Activated naive CD8-positive, alpha-beta T cell treated with anti-CD3 and anti-CD28 coated beads, Interleukin-2, amount 50 U/mL, for 24 hours (primary cell): ENCODE measurements at regions not wholly inside any gene's neighbourhood (a gene's known extent, or its start where the extent isn't known, plus 50 kb on each side); places are given as distances from the start of the nearest gene placed in this dataset.

ENCODE experiments used
- ATAC-seq: fragments of 150-1000 bp; cut with Tn5 transposase; one replicate; pipeline ENCODE4 v1.10.0; 2021
- DNase-seq: peaks from one replicate; pipeline ENCODE4 v3.0.0; 2021
- H3K27ac Mint-ChIP-seq: one replicate; pipeline ENCODE4 v1.8.0; 2021; ENCODE audit warnings: mild to moderate bottlenecking, mixed read lengths
- H3K27me3 Mint-ChIP-seq: one replicate; pipeline ENCODE4 v1.8.0; 2021; ENCODE audit warnings: mixed read lengths
- H3K36me3 Mint-ChIP-seq: one replicate; pipeline ENCODE4 v1.8.0; 2021; ENCODE audit warnings: low read depth, mixed read lengths
- H3K4me1 Mint-ChIP-seq: one replicate; pipeline ENCODE4 v1.8.0; 2021; ENCODE audit warnings: mixed read lengths
- H3K4me3 Mint-ChIP-seq: one replicate; pipeline ENCODE4 v1.8.0; 2021; ENCODE audit warnings: mild to moderate bottlenecking, moderate library complexity, mixed read lengths
- H3K9me3 Mint-ChIP-seq: one replicate; pipeline ENCODE4 v1.8.0; 2021; ENCODE audit warnings: mixed read lengths

DNA sequence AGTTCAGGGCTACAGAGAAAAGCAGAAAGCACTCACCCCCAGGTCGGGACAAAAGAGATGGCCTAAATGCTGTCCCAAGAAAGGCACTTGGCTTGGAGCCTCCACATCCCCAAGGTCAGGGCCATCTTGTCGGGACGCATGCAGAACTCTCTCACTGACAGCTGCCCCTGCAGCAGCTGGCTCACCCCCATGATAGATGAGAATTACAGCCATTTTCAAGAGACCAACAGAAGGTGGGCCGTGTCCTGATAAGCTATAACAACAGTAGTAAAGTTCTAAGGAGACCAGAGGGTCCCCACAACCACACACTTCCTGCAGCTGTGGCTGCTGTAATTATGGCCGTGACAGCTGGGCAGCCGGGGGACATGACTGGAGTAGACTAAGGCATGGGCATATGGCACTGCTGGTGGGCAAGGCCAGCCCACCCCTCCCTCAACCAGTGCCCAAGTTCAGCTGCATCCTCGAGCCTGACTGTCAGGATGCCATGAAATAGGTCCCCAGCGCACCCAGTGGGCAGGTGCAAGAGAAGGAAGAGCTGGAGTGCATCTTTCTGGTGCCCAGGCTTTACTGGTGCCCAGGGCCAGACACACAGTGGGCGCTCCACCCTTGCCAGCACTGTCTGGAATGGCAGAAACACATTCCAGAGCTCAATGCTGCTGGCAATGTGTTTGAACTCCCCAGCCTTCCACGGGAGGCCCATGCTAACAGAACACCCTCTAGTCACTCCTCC is 436.7 kb upstream of the ZNF507 start:
- Mint-ChIP-seq H3K9me3 (no peaks in the 10 kb centered on the region), H3K27me3 (no peaks in the 10 kb centered on the region)
- ATAC-seq, result no peak

DNA sequence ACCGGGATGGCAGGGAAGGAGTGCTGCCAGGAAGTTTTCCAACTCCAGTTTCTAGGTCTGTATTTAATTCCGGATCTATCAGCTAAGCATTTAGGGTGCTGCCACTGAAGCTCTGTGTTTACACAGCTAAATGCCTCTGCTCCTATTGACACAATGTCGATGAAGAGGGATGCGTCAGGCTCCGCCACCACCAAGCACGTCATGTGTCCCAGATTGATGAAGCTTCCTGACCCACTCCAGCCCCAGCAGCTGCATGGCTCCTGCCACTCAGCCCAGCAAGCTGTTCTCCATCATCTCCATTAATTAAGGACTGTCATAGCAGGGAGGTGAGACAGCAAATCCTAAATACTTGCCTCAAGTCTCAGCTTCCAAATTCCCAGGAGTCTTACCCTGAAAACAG is 435.2 kb upstream of the ZNF507 start:
- H3K4me1 Mint-ChIP-seq, result no peaks in the 10 kb centered on the region
- H3K4me3 Mint-ChIP-seq, result no peak overlapping the region
- no peak overlapping the region for H3K27ac Mint-ChIP-seq
- peaks cover 2% of the 10 kb centered on the region for H3K36me3 Mint-ChIP-seq
- DNase-seq (no peak), ATAC-seq (no peak)
- H3K9me3 Mint-ChIP-seq, result no peaks in the 10 kb centered on the region
- H3K27me3 Mint-ChIP-seq, result no peaks in the 10 kb centered on the region

More for the DNA sequence above, 436.7 kb upstream of the ZNF507 start:
- Mint-ChIP-seq H3K27ac (no peak overlapping the region), H3K36me3 (peaks cover 2% of the 10 kb centered on the region), H3K4me1 (no peaks in the 10 kb centered on the region), H3K4me3 (no peak overlapping the region)
- DNase-seq, result no peak

DNA sequence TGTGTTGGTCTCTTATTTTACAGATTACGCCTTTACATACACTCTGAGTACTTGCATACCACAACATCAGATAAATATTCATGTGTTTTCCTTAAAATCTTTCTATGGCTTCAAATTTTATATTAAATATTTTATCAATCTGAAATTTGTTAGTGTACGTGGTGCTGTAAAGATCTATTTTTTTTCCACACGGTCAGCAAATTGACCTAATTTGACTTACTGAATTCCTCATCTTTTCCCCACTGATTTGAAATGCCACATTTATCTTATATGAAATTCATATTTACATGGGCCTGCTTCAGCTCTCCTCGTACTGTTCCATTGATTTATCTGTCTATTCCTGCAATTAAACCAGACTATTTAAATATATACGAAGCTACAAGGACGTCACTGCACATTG is 433.8 kb upstream of the ZNF507 start:
- no peak overlapping the region for H3K4me3 Mint-ChIP-seq
- ATAC-seq, result no peak
- H3K4me1 Mint-ChIP-seq, result no peaks in the 10 kb centered on the region
- DNase-seq, result no peak
- no peaks in the 10 kb centered on the region for H3K27me3 Mint-ChIP-seq
- H3K9me3 Mint-ChIP-seq, result no peaks in the 10 kb centered on the region
- H3K36me3 Mint-ChIP-seq, result no peaks in the 10 kb centered on the region
- H3K27ac Mint-ChIP-seq, result no peak overlapping the region

DNA sequence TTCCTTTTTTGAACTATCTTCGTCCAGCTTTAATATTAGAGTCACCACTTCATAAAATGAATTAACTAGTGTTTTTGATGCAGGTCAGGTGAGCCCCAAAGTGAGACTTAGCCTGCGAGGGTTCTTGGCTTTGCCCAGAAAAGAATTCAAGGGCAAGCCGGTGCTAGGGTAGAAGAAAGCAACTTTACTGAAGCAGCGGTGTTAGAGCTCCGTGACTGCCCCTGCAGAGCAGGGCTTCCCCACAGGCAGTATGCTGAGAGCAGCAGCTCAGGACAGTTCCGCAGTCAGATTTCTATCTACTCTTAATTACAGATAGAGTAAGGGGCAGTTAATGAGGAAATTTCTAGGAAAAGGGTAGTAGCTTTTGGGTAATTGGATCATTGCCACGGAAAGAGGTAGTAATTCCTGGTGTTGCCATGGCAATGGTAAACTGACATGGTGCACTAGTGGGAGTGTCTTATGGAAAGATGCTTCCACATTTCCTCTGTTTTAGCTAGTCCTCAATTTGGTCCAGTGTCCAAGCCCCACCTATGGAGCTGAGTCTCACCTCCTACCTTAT is 432.2 kb upstream of the ZNF507 start:
- ATAC-seq (no peak), DNase-seq (no peak)
- H3K36me3 Mint-ChIP-seq, result no peaks in the 10 kb centered on the region
- H3K27ac Mint-ChIP-seq, result no peak overlapping the region
- H3K27me3 Mint-ChIP-seq, result no peaks in the 10 kb centered on the region
- H3K4me3 Mint-ChIP-seq, result no peak overlapping the region
- no peaks in the 10 kb centered on the region for H3K4me1 Mint-ChIP-seq
- no peaks in the 10 kb centered on the region for H3K9me3 Mint-ChIP-seq

DNA sequence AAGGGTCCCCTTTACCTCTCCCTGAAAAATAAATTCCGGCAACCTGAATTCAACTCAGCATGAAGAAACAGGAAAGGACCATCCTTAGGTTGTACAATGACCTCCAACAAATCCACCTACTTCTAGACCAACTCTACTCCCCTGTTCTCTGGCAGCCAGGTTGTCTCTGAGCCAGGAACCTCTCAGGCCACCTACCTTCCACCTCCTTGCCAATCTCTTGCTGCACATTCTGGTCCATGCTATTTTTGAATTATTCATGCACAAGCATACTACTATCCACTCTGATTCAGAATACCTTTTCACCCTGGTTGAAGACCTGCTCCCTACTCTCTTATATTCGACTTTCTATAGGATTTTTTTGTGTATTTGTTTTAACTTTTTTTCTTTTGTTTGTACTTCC is 415.0 kb upstream of the ZNF507 start:
- H3K27ac Mint-ChIP-seq, result no peak overlapping the region
- H3K4me3 Mint-ChIP-seq, result no peak overlapping the region
- no peak for DNase-seq
- no peaks in the 10 kb centered on the region for H3K36me3 Mint-ChIP-seq
- H3K9me3 Mint-ChIP-seq, result peaks cover 4% of the 10 kb centered on the region
- ATAC-seq, result no peak
- no peaks in the 10 kb centered on the region for H3K27me3 Mint-ChIP-seq
- H3K4me1 Mint-ChIP-seq, result no peaks in the 10 kb centered on the region

DNA sequence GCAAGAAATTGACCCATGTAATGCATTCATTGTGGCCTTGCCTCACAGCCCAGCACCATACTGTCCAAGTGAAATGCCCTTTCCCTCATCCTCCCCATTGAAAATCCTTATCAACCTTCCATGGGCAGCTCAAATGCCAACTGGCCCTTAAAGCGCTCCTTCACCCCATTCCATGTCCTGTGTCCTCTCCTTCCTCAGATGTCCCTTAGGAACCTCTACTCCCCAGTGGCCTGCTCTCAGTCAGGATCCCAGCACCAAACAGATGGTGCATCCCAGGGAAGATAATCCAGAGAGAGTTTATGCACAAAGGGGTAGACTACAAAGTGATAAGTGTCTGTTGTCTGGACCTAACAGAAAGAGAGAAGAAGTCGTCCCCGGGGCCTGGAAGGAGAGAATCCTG is 407.4 kb upstream of the ZNF507 start:
- ATAC-seq (no peak), DNase-seq (no peak)
- Mint-ChIP-seq H3K27ac (no peak overlapping the region), H3K4me3 (no peak overlapping the region), H3K36me3 (no peaks in the 10 kb centered on the region), H3K27me3 (peaks cover 1% of the 10 kb centered on the region), H3K4me1 (no peaks in the 10 kb centered on the region), H3K9me3 (peaks cover 12% of the 10 kb centered on the region)

DNA sequence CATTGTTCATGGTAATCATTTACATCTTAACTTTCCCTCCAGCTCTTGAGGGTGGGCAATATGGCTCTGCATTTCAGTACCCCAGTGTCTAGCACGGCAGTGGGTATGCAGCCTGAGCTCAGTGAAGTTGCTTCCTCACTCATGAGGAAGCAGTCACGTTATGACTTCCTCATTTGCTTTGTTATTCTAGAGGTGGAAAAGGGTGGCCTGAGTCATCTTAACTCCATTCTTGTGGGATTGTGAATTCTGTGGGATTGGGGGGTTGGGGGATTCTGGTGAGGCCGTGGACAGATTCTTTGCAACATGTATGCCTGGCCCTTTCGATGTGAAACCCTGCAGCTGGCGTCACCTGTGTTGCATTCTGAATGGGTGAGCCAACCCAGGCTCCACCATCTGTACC is 406.7 kb upstream of the ZNF507 start:
- no peaks in the 10 kb centered on the region for H3K36me3 Mint-ChIP-seq

DNA sequence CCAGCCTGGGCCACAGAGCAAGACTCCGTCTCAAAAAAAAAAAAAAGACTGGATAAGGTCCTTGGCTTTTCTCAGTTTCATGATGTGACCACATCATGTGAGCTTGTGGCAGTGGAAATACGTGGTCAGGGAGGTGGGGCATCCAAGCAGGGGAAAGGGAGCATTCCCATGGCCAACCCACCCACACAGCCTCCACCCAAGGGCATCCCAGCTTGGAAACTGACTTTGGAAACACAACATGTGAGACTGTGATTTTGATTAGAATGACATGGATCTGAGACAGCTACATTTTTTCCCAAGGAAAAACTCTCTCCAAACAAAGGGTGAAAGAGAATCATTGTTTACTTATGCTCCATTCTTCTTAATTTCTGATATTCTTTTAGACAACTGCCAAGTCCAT is 405.0 kb upstream of the ZNF507 start:
- H3K4me3 Mint-ChIP-seq, result no peak overlapping the region
- H3K36me3 Mint-ChIP-seq, result no peaks in the 10 kb centered on the region
- ATAC-seq (no peak), DNase-seq (no peak)
- peaks cover 1% of the 10 kb centered on the region for H3K27me3 Mint-ChIP-seq
- no peak overlapping the region for H3K27ac Mint-ChIP-seq
- H3K9me3 Mint-ChIP-seq, result peaks cover 11% of the 10 kb centered on the region
- no peaks in the 10 kb centered on the region for H3K4me1 Mint-ChIP-seq

More for the DNA sequence above, 406.7 kb upstream of the ZNF507 start:
- ATAC-seq (no peak), DNase-seq (no peak)
- Mint-ChIP-seq H3K4me1 (no peaks in the 10 kb centered on the region), H3K27me3 (peaks cover 1% of the 10 kb centered on the region), H3K4me3 (no peak overlapping the region), H3K27ac (no peak overlapping the region), H3K9me3 (peaks cover 12% of the 10 kb centered on the region)

DNA sequence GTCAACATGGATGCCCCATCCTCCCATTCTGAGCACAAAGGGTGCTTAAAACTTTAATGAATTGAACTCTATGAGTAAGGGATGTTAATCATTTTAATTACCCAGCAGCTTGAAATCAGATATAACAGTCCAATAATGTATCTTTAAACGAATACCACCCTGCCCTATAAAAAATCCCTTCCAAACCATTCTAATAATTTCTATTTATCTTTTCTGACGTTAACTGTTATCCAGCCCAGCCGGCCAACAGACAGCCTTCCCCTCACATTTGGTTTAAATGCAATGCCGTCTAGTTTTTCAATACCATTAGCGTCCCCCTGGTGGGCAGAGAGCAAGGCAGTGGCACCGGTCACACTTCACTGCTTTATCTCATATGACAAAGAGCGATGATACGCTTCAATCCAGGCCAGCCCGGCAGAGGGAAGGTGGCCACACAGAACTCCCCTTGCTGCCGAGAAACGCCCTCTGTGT is 402.2 kb upstream of the ZNF507 start:
- no peak overlapping the region for H3K27ac Mint-ChIP-seq
- H3K9me3 Mint-ChIP-seq, result no peaks in the 10 kb centered on the region
- no peak for ATAC-seq
- no peak for DNase-seq
- no peaks in the 10 kb centered on the region for H3K27me3 Mint-ChIP-seq
- no peak overlapping the region for H3K4me3 Mint-ChIP-seq
- H3K4me1 Mint-ChIP-seq, result no peaks in the 10 kb centered on the region
- H3K36me3 Mint-ChIP-seq, result no peaks in the 10 kb centered on the region

DNA sequence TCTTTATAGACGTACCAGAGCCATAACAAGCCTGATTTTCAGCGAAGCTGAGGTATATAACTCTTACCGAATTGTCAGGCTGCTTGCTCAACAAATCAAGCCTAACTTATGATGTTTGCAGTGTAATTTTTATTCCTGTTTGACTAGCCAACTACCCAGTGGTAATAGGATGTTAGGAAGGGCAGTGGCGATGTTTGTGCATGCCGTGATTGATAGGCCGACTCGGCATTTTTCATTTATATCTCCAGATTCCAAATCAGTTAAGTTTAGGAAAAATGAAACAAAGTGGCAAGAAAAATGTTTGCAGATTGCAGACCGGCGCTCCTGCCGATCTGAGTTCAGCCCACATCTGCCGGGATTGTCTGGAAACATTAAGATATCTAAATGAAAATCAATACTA is 401.6 kb upstream of the ZNF507 start:
- H3K4me1 Mint-ChIP-seq, result no peaks in the 10 kb centered on the region
- no peaks in the 10 kb centered on the region for H3K9me3 Mint-ChIP-seq
- H3K4me3 Mint-ChIP-seq, result no peak overlapping the region
- H3K27ac Mint-ChIP-seq, result no peak overlapping the region
- no peaks in the 10 kb centered on the region for H3K27me3 Mint-ChIP-seq
- H3K36me3 Mint-ChIP-seq, result no peaks in the 10 kb centered on the region
- no peak for DNase-seq
- ATAC-seq, result no peak

DNA sequence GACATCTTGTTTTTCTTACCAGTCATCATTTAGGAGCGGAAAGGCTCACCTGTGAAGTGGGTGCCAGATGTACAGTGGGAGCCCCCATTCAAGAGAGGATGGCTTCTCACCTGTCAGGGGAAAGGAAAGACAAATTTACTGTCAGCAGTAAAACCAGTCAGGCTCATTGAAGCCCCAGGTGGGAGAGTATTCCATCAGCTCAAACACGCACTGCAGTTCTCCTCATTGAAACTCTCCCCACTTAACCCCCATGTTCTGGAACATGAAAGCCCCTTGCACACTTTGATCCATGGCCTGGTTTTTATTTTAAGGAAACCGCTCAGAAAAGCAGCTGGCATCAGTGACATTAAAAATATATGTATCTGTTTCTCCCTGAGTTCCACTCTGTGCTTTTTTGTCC is 401.1 kb upstream of the ZNF507 start:
- no peak for DNase-seq
- H3K4me1 Mint-ChIP-seq, result no peaks in the 10 kb centered on the region

DNA sequence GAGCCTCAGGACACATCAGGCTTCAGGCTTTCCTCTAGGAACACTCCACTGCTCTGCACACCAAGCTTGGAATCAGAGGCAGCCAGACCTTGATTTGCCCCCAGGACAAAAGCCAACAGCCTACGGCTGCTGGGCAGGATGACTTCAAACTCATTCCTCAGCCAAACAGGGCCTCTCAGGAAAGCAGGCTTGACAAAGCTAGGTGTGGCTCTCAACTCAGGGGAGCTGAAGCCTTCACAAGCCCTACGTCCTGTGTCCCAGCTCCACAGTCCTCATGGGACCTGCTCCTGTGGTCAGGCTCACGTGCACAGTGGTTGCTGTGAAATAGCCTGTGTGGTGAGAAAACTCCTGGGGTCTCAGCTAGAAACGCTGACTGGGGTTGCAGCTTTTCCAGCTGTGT is 398.9 kb upstream of the ZNF507 start:
- Mint-ChIP-seq H3K9me3 (no peaks in the 10 kb centered on the region), H3K27me3 (no peaks in the 10 kb centered on the region), H3K4me1 (no peaks in the 10 kb centered on the region)

More for the DNA sequence above, 401.1 kb upstream of the ZNF507 start:
- Mint-ChIP-seq H3K9me3 (no peaks in the 10 kb centered on the region), H3K36me3 (no peaks in the 10 kb centered on the region), H3K4me3 (no peak overlapping the region), H3K27ac (no peak overlapping the region), H3K27me3 (no peaks in the 10 kb centered on the region)
- ATAC-seq, result no peak

DNA sequence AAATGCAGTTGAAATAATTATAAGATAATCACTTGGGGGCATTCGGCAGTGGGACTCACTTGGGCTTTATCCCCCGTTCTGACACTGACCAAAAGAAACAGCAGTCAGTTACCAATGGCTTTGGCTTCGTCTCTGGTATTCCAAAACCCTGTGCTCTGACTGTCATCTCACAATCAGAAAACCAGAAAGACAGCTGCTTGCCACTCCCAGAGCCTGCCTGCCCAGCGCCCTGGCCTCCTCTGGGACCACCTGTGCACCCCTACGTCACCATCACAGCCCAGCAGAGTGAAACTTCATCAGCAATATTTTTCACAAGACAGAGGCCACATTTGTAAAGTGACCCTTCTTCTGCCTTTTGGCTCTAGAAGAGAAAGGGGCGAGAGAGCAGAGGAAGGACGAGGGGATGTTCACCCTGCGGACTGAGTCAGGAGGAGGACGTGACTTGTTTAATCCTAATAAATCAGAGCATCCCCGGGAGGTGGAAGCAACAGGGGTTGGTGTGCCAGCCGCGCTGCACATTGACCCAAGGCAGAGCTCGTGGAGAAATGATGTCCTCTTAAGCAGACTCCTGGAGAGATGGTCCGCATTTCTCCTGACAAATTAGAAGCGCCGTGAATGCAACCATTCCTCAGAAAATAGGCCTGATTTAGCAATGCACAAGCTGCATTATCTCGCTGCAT is 397.8 kb upstream of the ZNF507 start:
- no peak for ATAC-seq
- H3K4me1 Mint-ChIP-seq, result no peaks in the 10 kb centered on the region
- H3K36me3 Mint-ChIP-seq, result no peaks in the 10 kb centered on the region
- no peak for DNase-seq
- H3K4me3 Mint-ChIP-seq, result no peak overlapping the region
- H3K9me3 Mint-ChIP-seq, result peaks cover 6% of the 10 kb centered on the region
- H3K27ac Mint-ChIP-seq, result no peak overlapping the region
- no peaks in the 10 kb centered on the region for H3K27me3 Mint-ChIP-seq

More for the DNA sequence above, 398.9 kb upstream of the ZNF507 start:
- Mint-ChIP-seq H3K36me3 (no peaks in the 10 kb centered on the region), H3K4me3 (no peak overlapping the region), H3K27ac (no peak overlapping the region)
- DNase-seq (no peak), ATAC-seq (no peak)

DNA sequence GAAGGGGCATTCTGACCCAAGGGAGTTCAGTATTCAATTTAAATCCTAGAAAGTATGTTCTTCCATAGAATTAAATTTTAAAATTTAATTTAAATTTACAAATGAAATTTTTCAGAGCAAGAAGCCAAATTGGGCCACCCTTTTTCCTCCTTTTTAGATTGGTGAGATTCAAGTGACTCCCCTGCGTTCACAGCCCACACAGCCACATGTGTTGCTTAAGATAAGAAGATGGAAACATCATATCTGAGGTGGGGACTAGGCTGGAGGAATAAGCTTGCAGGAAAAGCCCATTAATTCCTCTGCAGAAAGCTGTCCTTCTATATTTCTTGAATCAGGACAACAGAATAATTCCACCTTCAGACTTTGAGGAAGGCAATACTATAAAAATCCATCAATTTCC is 392.7 kb upstream of the ZNF507 start:
- DNase-seq, result no peak
- H3K27me3 Mint-ChIP-seq, result no peaks in the 10 kb centered on the region
- peaks cover 12% of the 10 kb centered on the region for H3K9me3 Mint-ChIP-seq
- H3K36me3 Mint-ChIP-seq, result no peaks in the 10 kb centered on the region
- no peaks in the 10 kb centered on the region for H3K4me1 Mint-ChIP-seq
- no peak for ATAC-seq
- H3K4me3 Mint-ChIP-seq, result no peak overlapping the region
- no peak overlapping the region for H3K27ac Mint-ChIP-seq

DNA sequence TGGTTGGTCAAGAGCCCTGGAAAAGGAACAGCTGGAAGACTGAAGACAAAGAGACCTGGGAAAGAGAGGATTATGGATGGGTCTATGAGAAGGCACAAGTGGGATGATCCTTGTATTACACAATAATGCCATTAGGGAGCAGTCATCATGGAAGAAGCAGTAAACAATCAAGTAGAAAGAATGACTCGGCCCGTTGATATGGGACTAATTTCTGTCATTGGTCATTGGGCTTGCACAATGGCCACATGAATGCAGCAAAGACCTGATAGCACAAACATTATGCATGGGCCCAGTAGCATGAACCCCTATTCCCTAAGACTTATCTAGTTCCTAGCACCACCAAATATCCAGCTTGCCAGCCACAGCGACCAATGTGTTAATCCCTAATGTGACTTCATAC is 390.3 kb upstream of the ZNF507 start:
- no peak for ATAC-seq
- peaks cover 12% of the 10 kb centered on the region for H3K9me3 Mint-ChIP-seq
- H3K27me3 Mint-ChIP-seq, result peaks cover 2% of the 10 kb centered on the region
- no peak overlapping the region for H3K4me3 Mint-ChIP-seq
- no peaks in the 10 kb centered on the region for H3K4me1 Mint-ChIP-seq
- H3K27ac Mint-ChIP-seq, result no peak overlapping the region
- no peaks in the 10 kb centered on the region for H3K36me3 Mint-ChIP-seq
- DNase-seq, result no peak
